PFSK-1 (cell line): ENCODE measurements at regions not wholly inside any gene's neighbourhood (a gene's known extent, or its start where the extent isn't known, plus 50 kb on each side); places are given as distances from the start of the nearest gene placed in this dataset.

Experiments
- FOXP2 ChIP-seq: optimal IDR thresholded peaks from 2 replicates; pipeline ENCODE3; 2011; ENCODE audit warnings: borderline replicate concordance, control low read depth, inconsistent platforms; ENCODE audit not compliant: insufficient read depth; ENCODE audit errors: extremely low read length, extremely low read depth
- POLR2AphosphoS5 ChIP-seq: IDR thresholded peaks from 2 replicates; pipeline ENCODE4 v1.6.1; 2012; ENCODE audit warnings: low read depth, mild to moderate bottlenecking, control low read depth, low read length, moderate library complexity
- SIN3A ChIP-seq: IDR thresholded peaks from 2 replicates; pipeline ENCODE4 v1.6.1; 2012; ENCODE audit warnings: mild to moderate bottlenecking, low read length, moderate library complexity, borderline replicate concordance; ENCODE audit not compliant: insufficient read depth
- TAF1 ChIP-seq: IDR thresholded peaks from 2 replicates; pipeline ENCODE4 v1.6.1; 2012; ENCODE audit warnings: low read length, control low read depth, borderline replicate concordance; ENCODE audit not compliant: insufficient read depth
- TF ChIP-seq, protein P1 (sequence below), 2 experiments: IDR thresholded peaks; 2 replicates each; pipeline versions ENCODE4 v1.6.1 to v1.8.0; 2011 to 2012; ENCODE audit warnings: low read depth in 2 of 2, low read length in 2 of 2, control low read depth in 1 of 2, inconsistent platforms in 1 of 2, mild to moderate bottlenecking in 1 of 2, moderate library complexity in 1 of 2; ENCODE audit not compliant: insufficient read depth in 1 of 2

DNA sequence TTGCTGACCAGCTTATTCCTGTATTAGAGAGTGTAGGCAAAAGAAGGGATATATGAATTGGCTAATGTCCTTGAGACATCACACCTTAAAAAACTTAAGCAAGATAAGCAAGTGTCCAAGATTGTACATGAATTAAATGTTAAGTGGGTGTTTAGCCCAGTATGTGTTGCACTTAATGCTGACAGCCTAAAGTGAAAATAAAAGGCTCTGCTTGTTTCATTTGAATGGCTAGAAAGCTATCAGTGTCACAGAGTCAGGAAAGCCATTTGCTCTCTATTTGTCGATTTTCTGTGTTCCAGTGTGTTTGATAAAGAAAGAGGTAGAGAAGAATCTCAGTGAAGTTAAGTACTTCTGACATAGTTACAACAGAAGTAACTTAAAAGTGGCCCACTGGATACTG, 744.9 kb downstream of the ANKRD7 start:
- TF ChIP-seq FOXP2, result no peak
- no peak for TF ChIP-seq TAF1
- no peak for TF ChIP-seq POLR2AphosphoS5
- TF ChIP-seq SIN3A, result no peak
- TF ChIP-seq, protein P1, sequence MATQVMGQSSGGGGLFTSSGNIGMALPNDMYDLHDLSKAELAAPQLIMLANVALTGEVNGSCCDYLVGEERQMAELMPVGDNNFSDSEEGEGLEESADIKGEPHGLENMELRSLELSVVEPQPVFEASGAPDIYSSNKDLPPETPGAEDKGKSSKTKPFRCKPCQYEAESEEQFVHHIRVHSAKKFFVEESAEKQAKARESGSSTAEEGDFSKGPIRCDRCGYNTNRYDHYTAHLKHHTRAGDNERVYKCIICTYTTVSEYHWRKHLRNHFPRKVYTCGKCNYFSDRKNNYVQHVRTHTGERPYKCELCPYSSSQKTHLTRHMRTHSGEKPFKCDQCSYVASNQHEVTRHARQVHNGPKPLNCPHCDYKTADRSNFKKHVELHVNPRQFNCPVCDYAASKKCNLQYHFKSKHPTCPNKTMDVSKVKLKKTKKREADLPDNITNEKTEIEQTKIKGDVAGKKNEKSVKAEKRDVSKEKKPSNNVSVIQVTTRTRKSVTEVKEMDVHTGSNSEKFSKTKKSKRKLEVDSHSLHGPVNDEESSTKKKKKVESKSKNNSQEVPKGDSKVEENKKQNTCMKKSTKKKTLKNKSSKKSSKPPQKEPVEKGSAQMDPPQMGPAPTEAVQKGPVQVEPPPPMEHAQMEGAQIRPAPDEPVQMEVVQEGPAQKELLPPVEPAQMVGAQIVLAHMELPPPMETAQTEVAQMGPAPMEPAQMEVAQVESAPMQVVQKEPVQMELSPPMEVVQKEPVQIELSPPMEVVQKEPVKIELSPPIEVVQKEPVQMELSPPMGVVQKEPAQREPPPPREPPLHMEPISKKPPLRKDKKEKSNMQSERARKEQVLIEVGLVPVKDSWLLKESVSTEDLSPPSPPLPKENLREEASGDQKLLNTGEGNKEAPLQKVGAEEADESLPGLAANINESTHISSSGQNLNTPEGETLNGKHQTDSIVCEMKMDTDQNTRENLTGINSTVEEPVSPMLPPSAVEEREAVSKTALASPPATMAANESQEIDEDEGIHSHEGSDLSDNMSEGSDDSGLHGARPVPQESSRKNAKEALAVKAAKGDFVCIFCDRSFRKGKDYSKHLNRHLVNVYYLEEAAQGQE (IDR thresholded peaks at IDR 0.05; ENCODE audit: insufficient read depth in 1 of 2, low read depth in 2 of 2, low read length in 2 of 2), result no peak

DNA sequence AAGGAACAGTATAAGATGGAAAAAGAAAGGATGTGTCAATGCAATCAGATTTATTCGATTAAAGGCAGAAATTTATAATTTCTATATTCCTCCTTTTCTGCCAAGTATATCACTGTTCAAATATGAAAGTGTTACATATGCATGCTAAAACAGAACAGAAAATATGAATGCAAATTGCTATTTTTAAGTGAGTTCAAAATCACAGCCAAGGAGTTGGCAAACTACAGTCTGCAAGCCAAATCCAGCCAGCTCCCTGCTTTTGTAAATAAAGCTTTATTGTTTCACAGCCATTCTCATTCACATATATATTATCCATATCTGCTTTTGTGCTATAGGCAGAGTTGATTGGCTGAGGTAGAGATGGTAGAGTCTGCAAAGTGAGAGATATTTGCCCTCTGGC, 747.2 kb downstream of the ANKRD7 start:
- no peak for TF ChIP-seq POLR2AphosphoS5
- TF ChIP-seq FOXP2, result no peak
- TF ChIP-seq TAF1, result no peak
- no peak for TF ChIP-seq SIN3A
- TF ChIP-seq, protein P1 (IDR thresholded peaks at IDR 0.05; ENCODE audit: insufficient read depth in 1 of 2, low read depth in 2 of 2, low read length in 2 of 2), result no peak

DNA sequence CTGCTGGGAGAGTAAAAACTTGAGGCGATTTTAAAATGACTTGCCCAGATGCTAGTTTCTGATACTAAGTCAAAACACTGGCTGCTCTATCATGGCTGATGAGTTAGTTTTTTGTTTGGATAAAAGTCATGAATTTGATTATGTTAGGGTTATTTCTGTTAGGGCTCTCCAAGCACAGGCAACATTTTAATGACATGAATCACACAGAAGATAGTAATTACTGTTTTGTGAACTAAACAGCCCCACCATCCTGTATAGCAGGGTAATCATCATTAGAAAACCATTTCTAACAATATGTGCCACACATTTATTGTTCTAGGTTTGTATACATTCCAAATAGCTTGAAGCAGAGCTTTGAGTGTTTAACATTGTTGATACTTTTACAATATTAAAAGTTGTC, 750.3 kb downstream of the ANKRD7 start:
- TF ChIP-seq, protein P1 (IDR thresholded peaks at IDR 0.05; ENCODE audit: insufficient read depth in 1 of 2, low read depth in 2 of 2, low read length in 2 of 2), result no peak
- TF ChIP-seq FOXP2 (no peak), TAF1 (no peak), POLR2AphosphoS5 (no peak), SIN3A (no peak)

DNA sequence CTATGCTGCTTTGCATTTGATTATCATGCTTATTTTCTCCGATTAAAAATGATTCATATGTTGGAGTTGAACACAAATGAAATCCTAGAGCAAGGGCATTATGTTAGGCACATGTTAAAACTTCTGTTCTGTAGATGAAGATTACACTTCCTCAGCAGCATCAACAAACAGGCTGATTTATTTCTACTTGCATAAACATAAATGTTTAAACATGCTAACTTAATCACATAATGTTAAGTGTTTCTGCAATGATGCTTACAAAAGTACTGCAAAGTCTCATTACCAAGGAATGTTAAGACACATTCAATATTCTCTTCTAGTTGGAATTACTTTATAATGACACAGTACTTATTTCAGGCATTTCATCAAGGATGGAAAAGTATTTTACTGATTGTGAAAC, 770.8 kb downstream of the ANKRD7 start:
- TF ChIP-seq FOXP2, result no peak
- no peak for TF ChIP-seq SIN3A
- TF ChIP-seq TAF1, result no peak
- TF ChIP-seq POLR2AphosphoS5, result no peak
- TF ChIP-seq, protein P1 (IDR thresholded peaks at IDR 0.05; ENCODE audit: insufficient read depth in 1 of 2, low read depth in 2 of 2, low read length in 2 of 2), result no peak

DNA sequence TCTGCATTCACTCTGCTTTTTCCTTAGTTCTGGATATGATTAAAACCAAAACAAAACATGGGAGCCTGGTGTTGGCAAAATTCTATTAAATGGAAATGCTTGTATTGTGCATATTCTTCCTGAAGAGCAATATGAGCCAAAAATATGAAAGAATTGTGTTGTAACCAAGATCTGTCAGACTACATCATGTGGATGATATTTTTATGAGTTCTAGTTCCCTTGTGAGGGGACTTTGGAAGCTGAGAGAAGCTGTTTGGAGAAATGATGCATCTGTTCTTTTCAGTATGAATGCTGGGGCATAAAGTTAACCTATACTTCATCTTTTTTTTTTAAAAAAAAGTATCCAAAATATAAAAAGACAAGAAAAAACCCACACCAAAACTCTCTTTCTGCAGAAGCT, 782.7 kb downstream of the ANKRD7 start:
- TF ChIP-seq FOXP2 (no peak), TAF1 (no peak), SIN3A (no peak), POLR2AphosphoS5 (no peak)
- TF ChIP-seq, protein P1 (IDR thresholded peaks at IDR 0.05; ENCODE audit: insufficient read depth in 1 of 2, low read depth in 2 of 2, low read length in 2 of 2), result no peak
